ENCODE measurements at regions not wholly inside any gene's neighbourhood (a gene's known extent, or its start where the extent isn't known, plus 50 kb on each side); places are given as distances from the start of the nearest gene placed in this dataset.

DNA sequence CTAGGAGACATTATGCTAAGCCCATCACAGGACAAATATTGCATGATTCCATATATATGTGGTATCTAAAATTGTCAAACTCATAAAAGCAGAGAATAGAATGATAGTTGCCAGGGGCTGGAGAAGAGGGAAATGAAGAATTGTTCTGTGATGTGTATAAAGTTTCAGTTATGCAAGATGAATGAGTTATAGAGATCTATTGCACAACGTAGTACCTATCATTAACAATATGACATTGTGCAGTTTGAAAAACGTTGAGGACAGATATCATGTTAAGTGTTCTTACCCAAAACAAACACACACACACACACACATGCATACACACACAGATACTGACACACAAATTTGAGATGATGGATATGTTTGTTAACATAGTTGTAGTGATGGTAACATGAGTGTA lies 871.6 kb upstream of the GOT2 start:
- Histone ChIP-seq H3K36me3 (ENCODE audit: insufficient read depth, low read length) (no peaks in the 10 kb centered on the region), H3K9me3 (ENCODE audit: low read depth, low read length) (no peaks in the 10 kb centered on the region), H3K79me2 (ENCODE audit: insufficient read depth, low read length) (no peaks in the 10 kb centered on the region), H4K20me1 (ENCODE audit: insufficient read depth, low read length) (no peaks in the 10 kb centered on the region), H3K27me3 (ENCODE audit: insufficient read depth, low read length) (no peaks in the 10 kb centered on the region), H3K4me3 (ENCODE audit: insufficient read depth, low read length) (no peak overlapping the region), H3K27ac (ENCODE audit: low read depth, low read length) (no peak overlapping the region), H2AFZ (ENCODE audit: low read length) (no peak overlapping the region), H3K4me2 (ENCODE audit: insufficient read depth, low read length) (no peak overlapping the region), H3K4me1 (ENCODE audit: insufficient read depth, low read length) (no peaks in the 10 kb centered on the region)
- no peak for TF ChIP-seq CTCF (IDR thresholded peaks at IDR 0.05; ENCODE audit: extremely low read depth, low read depth, low read length)
- no peak for DNase-seq (ENCODE audit: insufficient read length, low spot score, missing footprints)

DNA sequence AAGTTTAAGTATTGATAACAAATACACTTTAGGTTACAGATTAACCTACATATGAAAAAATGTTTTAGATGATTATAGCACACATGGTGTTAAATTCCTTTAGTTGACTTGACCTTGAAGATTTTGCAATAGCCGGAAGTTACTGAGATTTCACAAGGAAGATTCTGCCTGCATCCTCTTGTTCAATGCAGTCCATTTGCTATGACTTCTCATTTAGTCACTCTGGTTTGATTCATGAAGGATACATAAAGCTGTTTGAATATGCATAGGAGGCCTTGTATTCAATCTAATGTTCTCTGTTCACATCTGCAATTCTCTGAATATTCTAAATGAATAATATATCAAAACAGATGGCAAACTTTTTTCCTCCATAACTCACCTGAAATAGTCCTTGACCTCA lies 870.2 kb upstream of the GOT2 start:
- Histone ChIP-seq H3K27me3 (ENCODE audit: insufficient read depth, low read length) (no peaks in the 10 kb centered on the region), H3K4me2 (ENCODE audit: insufficient read depth, low read length) (no peak overlapping the region), H3K4me3 (ENCODE audit: insufficient read depth, low read length) (no peak overlapping the region), H3K9me3 (ENCODE audit: low read depth, low read length) (no peaks in the 10 kb centered on the region), H3K27ac (ENCODE audit: low read depth, low read length) (no peak overlapping the region), H3K36me3 (ENCODE audit: insufficient read depth, low read length) (no peaks in the 10 kb centered on the region), H2AFZ (ENCODE audit: low read length) (no peak overlapping the region), H3K4me1 (ENCODE audit: insufficient read depth, low read length) (no peaks in the 10 kb centered on the region), H4K20me1 (ENCODE audit: insufficient read depth, low read length) (no peaks in the 10 kb centered on the region), H3K79me2 (ENCODE audit: insufficient read depth, low read length) (no peaks in the 10 kb centered on the region)
- no peak for DNase-seq (ENCODE audit: insufficient read length, low spot score, missing footprints)
- no peak for TF ChIP-seq CTCF (IDR thresholded peaks at IDR 0.05; ENCODE audit: extremely low read depth, low read depth, low read length)

DNA sequence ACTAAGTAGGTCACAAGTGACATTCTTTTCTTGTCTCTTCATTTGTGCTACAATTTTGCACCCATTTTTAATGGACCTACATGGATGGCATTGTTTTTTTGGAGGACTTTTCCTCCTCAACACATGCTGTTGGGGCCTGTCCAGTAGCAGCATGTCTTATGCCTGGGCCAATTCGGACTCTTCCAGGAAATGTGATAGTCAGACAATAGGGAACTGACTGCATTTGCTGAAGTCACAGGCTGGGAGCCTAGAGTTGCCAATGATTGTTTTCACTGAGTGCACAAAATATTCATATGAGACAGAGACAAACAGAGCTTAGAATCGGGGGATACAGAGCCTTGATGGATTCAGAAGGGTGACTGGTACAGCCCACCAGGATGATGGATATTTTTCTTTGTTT lies 867.3 kb upstream of the GOT2 start:
- no peak for DNase-seq (ENCODE audit: insufficient read length, low spot score, missing footprints)
- H3K4me2 ChIP-seq (ENCODE audit: insufficient read depth, low read length), result no peak overlapping the region
- no peaks in the 10 kb centered on the region for H3K36me3 ChIP-seq (ENCODE audit: insufficient read depth, low read length)
- TF ChIP-seq CTCF (IDR thresholded peaks at IDR 0.05; ENCODE audit: extremely low read depth, low read depth, low read length), result no peak
- no peaks in the 10 kb centered on the region for H3K79me2 ChIP-seq (ENCODE audit: insufficient read depth, low read length)
- no peak overlapping the region for H3K4me3 ChIP-seq (ENCODE audit: insufficient read depth, low read length)
- no peak overlapping the region for H3K27ac ChIP-seq (ENCODE audit: low read depth, low read length)
- no peaks in the 10 kb centered on the region for H3K27me3 ChIP-seq (ENCODE audit: insufficient read depth, low read length)
- H2AFZ ChIP-seq (ENCODE audit: low read length), result no peak overlapping the region
- no peaks in the 10 kb centered on the region for H4K20me1 ChIP-seq (ENCODE audit: insufficient read depth, low read length)
- no peaks in the 10 kb centered on the region for H3K9me3 ChIP-seq (ENCODE audit: low read depth, low read length)
- peaks cover 6% of the 10 kb centered on the region for H3K4me1 ChIP-seq (ENCODE audit: insufficient read depth, low read length)

DNA sequence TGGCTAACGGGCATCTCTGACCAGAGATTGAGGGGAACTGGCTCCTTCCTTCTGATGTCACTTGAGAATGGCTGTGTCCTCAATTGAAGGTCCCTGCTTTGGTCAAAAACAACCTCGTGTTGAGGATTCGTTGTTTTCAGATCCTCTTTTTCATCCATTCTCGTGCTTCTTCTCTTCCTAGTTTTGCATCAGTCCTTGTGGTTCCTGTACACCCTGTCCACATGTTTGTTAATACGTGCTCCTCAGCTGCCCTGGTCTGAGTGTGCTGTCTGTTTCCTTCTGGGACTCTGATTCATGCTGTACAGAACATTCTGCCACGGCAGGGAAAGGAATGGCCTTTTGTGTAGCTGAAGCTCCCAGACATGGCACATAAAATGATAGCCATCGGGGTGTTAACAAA lies 863.2 kb upstream of the GOT2 start:
- no peaks in the 10 kb centered on the region for H3K9me3 ChIP-seq (ENCODE audit: low read depth, low read length)
- no peaks in the 10 kb centered on the region for H3K79me2 ChIP-seq (ENCODE audit: insufficient read depth, low read length)
- DNase-seq (ENCODE audit: insufficient read length, low spot score, missing footprints), result no peak
- peaks cover 27% of the 10 kb centered on the region for H3K4me1 ChIP-seq (ENCODE audit: insufficient read depth, low read length)
- no peak for TF ChIP-seq CTCF (IDR thresholded peaks at IDR 0.05; ENCODE audit: extremely low read depth, low read depth, low read length)
- H3K27ac ChIP-seq (ENCODE audit: low read depth, low read length), result no peak overlapping the region
- H2AFZ ChIP-seq (ENCODE audit: low read length), result peak overlapping the region; percentile 71
- no peaks in the 10 kb centered on the region for H3K27me3 ChIP-seq (ENCODE audit: insufficient read depth, low read length)
- no peaks in the 10 kb centered on the region for H4K20me1 ChIP-seq (ENCODE audit: insufficient read depth, low read length)
- no peak overlapping the region for H3K4me2 ChIP-seq (ENCODE audit: insufficient read depth, low read length)
- H3K36me3 ChIP-seq (ENCODE audit: insufficient read depth, low read length), result no peaks in the 10 kb centered on the region
- no peak overlapping the region for H3K4me3 ChIP-seq (ENCODE audit: insufficient read depth, low read length)
